Neural cell (in vitro differentiated cells): ENCODE measurements at regions not wholly inside any gene's neighbourhood (a gene's known extent, or its start where the extent isn't known, plus 50 kb on each side); places are given as distances from the start of the nearest gene placed in this dataset.

ENCODE experiments used
- H2AFZ ChIP-seq: fragments of 200-600, 300-800 bp; sonication (generic), shearing (Covaris generic); 2 replicates; pipeline ENCODE4 v1.6.0; 2014; ENCODE audit warnings: low read depth, mild to moderate bottlenecking, antibody characterized with exemption, low read length, moderate library complexity
- H3F3A ChIP-seq: fragments of 200-600 bp; shearing (Covaris generic); 2 replicates; pipeline ENCODE4 v1.6.1; 2016; ENCODE audit warnings: mild to moderate bottlenecking, moderate library complexity, mixed read lengths, antibody characterized with exemption, low read length; ENCODE audit not compliant: insufficient read depth, poor library complexity, severe bottlenecking
- H3K27ac ChIP-seq: fragments of 200-600, 300-800 bp; sonication (generic), shearing (Covaris generic); 2 replicates; pipeline ENCODE4 v1.5.1; 2014; ENCODE audit warnings: mild to moderate bottlenecking, low read length, moderate library complexity
- H3K27me3 ChIP-seq: fragments of 300-800, 200-600 bp; sonication (generic), shearing (Covaris generic); 2 replicates; pipeline ENCODE4 v1.6.0; 2014; ENCODE audit warnings: mild to moderate bottlenecking, low read depth, low read length, moderate library complexity; ENCODE audit not compliant: insufficient read depth
- H3K36me3 ChIP-seq: fragments of 300-800, 200-600 bp; sonication (generic), shearing (Covaris generic); 2 replicates; pipeline ENCODE4 v1.5.1; 2014; ENCODE audit warnings: mild to moderate bottlenecking, antibody characterized with exemption, low read length, moderate library complexity; ENCODE audit not compliant: insufficient read depth
- H3K4me2 ChIP-seq: fragments of 300-800, 200-600 bp; sonication (generic), shearing (Covaris generic); 2 replicates; pipeline ENCODE4 v1.6.0; 2014; ENCODE audit warnings: mild to moderate bottlenecking, low read length
- H3K4me3 ChIP-seq: fragments of 300-800, 200-600 bp; sonication (generic), shearing (Covaris generic); 2 replicates; pipeline ENCODE4 v1.5.1; 2014; ENCODE audit warnings: mild to moderate bottlenecking, low read length, moderate library complexity
- H3K79me2 ChIP-seq: fragments of 200-600 bp; shearing (Covaris generic); replicated peaks from 2 replicates; pipeline ENCODE4 v1.6.0; 2014; ENCODE audit warnings: mild to moderate bottlenecking, low read length, moderate library complexity; ENCODE audit not compliant: insufficient read depth
- H3K9ac ChIP-seq: fragments of 300-800, 200-600 bp; sonication (generic), shearing (Covaris generic); 2 replicates; pipeline ENCODE4 v1.6.1; 2016; ENCODE audit warnings: mild to moderate bottlenecking, low read length, mixed read lengths
- H3K9me2 ChIP-seq: fragments of 200-600 bp; shearing (Covaris generic); 2 replicates; pipeline ENCODE4 v1.6.1; 2016; ENCODE audit warnings: mild to moderate bottlenecking, low read length, mixed read lengths; ENCODE audit not compliant: insufficient read depth
- H3K9me3 ChIP-seq: fragments of 200-600, 300-800 bp; sonication (generic), shearing (Covaris generic); 2 replicates; pipeline ENCODE4 v1.6.1; 2016; ENCODE audit warnings: mild to moderate bottlenecking, mixed run types, low read length, moderate library complexity, mixed read lengths
- H4K20me1 ChIP-seq: fragments of 200-600 bp; shearing (Covaris generic); 2 replicates; pipeline ENCODE4 v1.6.1; 2016; ENCODE audit warnings: mild to moderate bottlenecking, mixed run types; ENCODE audit not compliant: insufficient read depth
- CTCF ChIP-seq: fragments of 450-650 bp; IDR thresholded peaks from 2 replicates; pipeline ENCODE4 v1.5.1; 2014; ENCODE audit warnings: antibody characterized with exemption, mild to moderate bottlenecking, moderate library complexity; ENCODE audit not compliant: poor library complexity, severe bottlenecking
- EP300 ChIP-seq: fragments of 450-650 bp; conservative IDR thresholded peaks from 2 replicates; pipeline ENCODE4 v1.6.1; 2014; ENCODE audit warnings: antibody characterized with exemption, mild to moderate bottlenecking, moderate library complexity; ENCODE audit not compliant: poor library complexity, severe bottlenecking
- EZH2 ChIP-seq: fragments of 200-600, 300-800 bp; shearing (Covaris generic), sonication (generic); IDR thresholded peaks from 2 replicates; pipeline ENCODE4 v1.6.1; 2014; ENCODE audit warnings: antibody characterized with exemption, low read length, borderline replicate concordance, mild to moderate bottlenecking; ENCODE audit not compliant: insufficient read depth, poor library complexity, severe bottlenecking
- MXI1 ChIP-seq: fragments of 450-650 bp; conservative IDR thresholded peaks from 2 replicates; pipeline ENCODE4 v1.6.1; 2014; ENCODE audit warnings: antibody characterized with exemption, mild to moderate bottlenecking; ENCODE audit not compliant: poor library complexity, severe bottlenecking
- POLR2AphosphoS5 ChIP-seq: IDR thresholded peaks from 2 replicates; pipeline ENCODE4 v1.6.1; 2012
- RAD21 ChIP-seq: fragments of 450-650 bp; conservative IDR thresholded peaks from 2 replicates; pipeline ENCODE4 v1.6.1; 2014; ENCODE audit warnings: antibody characterized with exemption, mild to moderate bottlenecking, moderate library complexity
- REST ChIP-seq: IDR thresholded peaks from 2 replicates; pipeline ENCODE4 v1.6.1; 2012; ENCODE audit warnings: borderline replicate concordance
- SMC3 ChIP-seq: fragments of 450-650 bp; conservative IDR thresholded peaks from 2 replicates; pipeline ENCODE4 v1.6.1; 2014; ENCODE audit warnings: antibody characterized with exemption, mild to moderate bottlenecking, moderate library complexity; ENCODE audit not compliant: poor library complexity
- TAF1 ChIP-seq: IDR thresholded peaks from 2 replicates; pipeline ENCODE4 v1.6.1; 2012; ENCODE audit warnings: low read depth

DNA sequence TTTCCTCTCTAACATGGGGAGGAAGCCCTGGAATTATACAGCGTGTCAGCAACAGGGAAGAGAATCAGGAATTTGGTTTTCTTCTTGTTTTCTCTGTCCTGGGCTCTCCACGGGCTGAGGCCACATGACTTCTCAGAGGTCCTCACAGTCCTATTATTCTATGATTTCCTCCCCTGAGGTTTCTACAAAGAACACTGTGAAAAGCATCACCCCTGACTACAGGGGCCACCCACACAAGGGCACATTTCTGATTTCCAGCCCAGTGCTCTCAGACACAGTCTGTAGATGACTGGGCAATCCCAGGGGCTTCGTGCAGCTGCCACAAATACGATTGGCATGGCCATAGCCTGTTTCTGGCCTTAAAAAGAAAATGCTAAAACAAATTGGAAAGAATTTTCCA lies 284.9 kb downstream of the CEMIP2 start:
- H3K27ac ChIP-seq = no peak overlapping the region
- no peaks in the 10 kb centered on the region for H3K9me2 ChIP-seq
- H4K20me1 ChIP-seq = no peaks in the 10 kb centered on the region
- no peak overlapping the region for H3K4me2 ChIP-seq
- H3K9me3 ChIP-seq = no peaks in the 10 kb centered on the region
- TF ChIP-seq EP300 (no peak), RAD21 (no peak), EZH2 (no peak), SMC3 (no peak), MXI1 (no peak), REST (no peak), CTCF (no peak), POLR2AphosphoS5 (no peak), TAF1 (no peak)
- no peaks in the 10 kb centered on the region for H3F3A ChIP-seq
- H3K27me3 ChIP-seq = no peaks in the 10 kb centered on the region
- no peak overlapping the region for H2AFZ ChIP-seq
- no peak overlapping the region for H3K9ac ChIP-seq
- no peaks in the 10 kb centered on the region for H3K36me3 ChIP-seq
- H3K79me2 ChIP-seq = no peaks in the 10 kb centered on the region
- no peak overlapping the region for H3K4me3 ChIP-seq

GRCh38 chr9:71479621-71480020 lies 288.7 kb downstream of the CEMIP2 start:
- no peak overlapping the region for H2AFZ ChIP-seq
- no peaks in the 10 kb centered on the region for H3K27me3 ChIP-seq
- no peaks in the 10 kb centered on the region for H3F3A ChIP-seq
- H3K27ac ChIP-seq = no peak overlapping the region
- no peak overlapping the region for H3K4me2 ChIP-seq
- H3K79me2 ChIP-seq = no peaks in the 10 kb centered on the region
- no peak overlapping the region for H3K4me3 ChIP-seq
- no peak for TF ChIP-seq CTCF
- TF ChIP-seq TAF1 = no peak
- no peaks in the 10 kb centered on the region for H4K20me1 ChIP-seq
- H3K9me2 ChIP-seq = no peaks in the 10 kb centered on the region
- no peaks in the 10 kb centered on the region for H3K9me3 ChIP-seq
- H3K36me3 ChIP-seq = no peaks in the 10 kb centered on the region
- no peak overlapping the region for H3K9ac ChIP-seq
